NOMO-1 (cell line): ENCODE measurements at regions not wholly inside any gene's neighbourhood (a gene's known extent, or its start where the extent isn't known, plus 50 kb on each side); places are given as distances from the start of the nearest gene placed in this dataset.

ENCODE experiments used
- DNase-seq, 2 experiments: peaks; one replicate each; lab custom pipeline; 2025; ENCODE audit not compliant: unreplicated experiment in 2 of 2; lab: John Stamatoyannopoulos, UW

DNA sequence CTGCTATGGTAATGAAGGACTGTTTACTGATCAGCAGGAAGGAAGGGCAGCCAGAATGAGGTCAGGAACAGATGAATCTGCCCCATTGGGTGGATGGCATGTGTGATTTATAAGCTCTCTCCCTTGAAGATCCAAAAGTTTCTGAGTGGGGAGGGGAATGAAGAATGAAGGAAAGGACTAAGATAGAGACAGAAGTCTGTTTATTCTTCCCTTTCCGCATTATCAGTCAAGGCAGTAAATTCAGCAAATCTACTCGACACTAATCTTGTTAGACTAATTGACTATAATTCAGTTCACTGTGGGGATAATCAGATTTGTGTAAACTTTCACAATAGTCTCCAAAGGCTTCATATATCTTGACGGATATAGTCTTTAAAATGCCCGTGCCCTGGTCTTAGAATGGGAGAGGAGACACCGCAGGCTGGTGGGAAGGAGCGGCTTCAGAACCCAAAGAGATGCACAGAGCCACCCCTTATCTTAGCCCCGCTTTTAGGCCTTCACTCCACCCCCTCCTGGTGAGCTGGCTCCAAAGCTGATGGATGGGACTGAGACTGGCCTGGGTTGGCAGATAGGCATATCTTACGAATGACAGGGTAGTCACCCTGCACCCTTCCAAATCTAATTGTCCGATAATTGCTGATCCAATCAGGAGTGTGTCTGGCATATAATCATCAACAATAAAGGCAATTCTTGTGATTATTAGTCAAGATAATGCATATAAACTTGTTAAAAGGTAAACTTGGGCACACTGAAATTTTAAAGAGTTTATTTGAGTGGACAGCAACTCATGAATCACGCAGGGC, 76.0 kb upstream of the PPM1J start:
- DNase-seq = no peak

DNA sequence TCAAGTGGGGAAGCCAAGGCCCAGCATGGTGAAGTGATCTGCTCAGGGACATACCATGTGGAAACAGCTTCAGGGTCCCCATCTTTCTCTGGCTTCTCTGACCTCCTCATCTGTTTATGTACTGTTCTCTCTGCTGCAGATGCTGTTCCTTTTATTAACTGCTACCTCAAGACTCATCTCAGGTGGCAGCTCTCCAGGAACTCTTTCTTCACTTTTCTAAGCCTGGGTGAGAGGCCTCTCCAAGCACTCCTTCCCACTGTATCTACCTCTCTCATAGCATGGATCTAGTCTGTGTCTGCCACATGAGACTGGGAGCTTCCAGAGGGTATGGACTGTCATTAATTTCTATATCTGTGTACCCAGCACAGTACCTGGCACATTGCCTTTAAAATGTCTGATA, 73.4 kb upstream of the PPM1J start:
- no peak for DNase-seq

DNA sequence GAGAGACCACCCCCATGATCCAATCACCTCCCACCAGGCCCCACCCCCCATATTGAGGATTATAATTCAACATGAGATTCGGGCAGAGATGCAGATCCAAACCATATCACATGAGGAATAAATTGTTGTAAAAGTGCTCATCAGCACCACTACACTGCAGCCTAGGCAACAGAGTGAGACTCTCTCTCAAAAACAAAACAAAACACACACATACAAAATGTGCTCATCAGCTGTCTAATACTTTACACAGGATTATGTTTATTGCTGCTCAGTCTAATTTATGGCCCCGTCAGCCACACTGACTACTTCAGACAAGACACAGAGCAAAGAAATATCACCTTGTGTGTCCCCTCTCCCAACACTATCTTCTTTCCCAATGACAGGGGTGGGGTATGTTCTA, 72.9 kb upstream of the PPM1J start:
- no peak for DNase-seq

DNA sequence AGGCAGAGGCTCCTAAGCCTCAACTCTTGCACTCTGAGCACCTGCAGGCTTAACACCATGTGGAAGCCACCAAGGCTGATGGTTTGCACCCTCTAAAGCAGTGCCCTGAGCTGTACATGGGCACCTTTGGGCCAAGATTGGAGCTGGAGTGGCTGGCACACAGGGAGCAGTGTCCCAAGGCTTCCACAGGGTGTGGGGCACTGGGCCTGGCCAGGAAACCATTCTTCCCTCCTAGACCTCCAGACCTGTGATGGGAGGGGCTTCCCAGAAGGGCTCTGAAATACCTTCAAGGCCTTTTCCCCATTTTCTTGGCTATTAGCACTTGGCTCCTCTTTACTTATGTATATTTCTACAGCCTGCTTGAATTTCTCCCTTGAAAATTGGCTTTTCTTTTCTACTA, 67.9 kb upstream of the PPM1J start:
- DNase-seq = no peak

DNA sequence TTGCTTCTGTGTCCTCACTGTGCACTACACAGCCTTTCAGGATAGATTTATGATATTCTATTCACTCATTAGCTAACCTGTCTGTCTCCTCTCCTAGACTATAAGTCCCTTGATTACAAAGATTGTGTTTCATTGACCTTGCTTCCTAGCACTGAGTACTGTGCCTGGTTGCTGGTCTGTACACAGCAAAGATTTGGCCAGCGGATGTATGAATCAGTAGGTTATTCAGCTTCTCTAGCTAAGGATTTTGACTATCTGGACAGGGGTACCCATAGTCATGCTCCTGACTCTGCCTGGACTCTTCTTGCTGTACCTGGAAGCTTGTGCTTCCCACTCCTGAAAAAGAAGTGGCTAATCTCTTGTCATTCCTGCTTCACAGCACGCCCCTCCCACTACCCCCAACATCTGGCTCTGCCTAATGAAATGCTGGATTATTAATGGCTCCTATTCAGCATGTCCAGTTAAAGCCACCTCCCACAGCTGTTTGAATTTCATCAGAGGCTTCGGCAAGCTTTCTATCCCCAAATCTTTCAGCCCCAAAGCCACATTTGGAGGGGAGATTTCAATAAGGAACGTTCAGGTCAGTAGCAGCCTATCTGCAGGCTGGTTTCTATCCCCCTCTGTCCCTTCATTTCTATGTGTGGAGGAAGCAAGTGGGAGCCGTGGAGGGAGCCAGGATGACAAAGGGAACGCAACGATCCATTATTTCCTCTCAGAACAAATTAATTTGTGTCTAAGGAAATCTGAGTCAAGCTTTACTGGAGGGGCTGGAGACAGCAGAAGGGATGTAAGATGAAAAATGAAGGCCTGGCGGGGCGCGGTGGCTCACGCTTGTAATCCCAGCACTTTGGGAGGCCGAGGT, 64.8 kb upstream of the PPM1J start:
- DNase-seq = no peak

DNA sequence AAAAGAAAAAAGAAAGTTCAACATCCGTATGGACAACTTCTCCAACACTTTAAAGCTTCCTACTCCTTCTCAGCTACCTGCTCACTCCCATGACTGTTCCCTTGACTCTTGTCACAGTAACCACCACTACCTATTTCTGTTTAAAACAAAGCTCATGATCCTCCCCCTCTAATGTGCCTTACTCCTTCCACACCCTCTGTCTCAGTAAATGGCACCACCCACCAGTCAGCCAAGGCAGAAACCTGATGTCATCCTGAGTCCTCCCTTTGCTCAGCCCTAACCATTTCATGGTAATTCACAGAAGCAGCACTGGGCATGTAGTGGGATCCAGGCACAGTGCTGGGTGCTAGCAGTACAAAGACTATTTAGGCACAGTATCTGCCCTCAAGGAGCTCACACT, 63.0 kb upstream of the PPM1J start:
- no peak for DNase-seq

DNA sequence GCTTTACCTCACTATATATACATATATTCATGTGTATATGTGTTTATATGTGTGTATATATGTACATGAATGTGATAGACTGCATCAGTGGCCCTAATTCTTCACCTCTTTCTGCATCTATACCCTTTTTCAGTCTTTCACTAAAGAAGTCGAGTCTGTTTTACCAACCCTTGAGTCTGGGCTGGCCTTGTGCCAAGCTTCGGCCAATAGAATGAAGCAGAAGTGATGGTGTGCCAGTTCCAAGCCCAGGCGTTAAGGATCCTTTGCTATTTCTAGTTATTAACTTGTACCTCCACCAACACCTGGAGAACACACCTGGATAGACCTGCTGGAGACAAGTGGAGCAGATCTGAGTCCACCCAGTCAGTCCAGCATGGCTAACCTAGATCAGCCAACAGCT, 61.6 kb upstream of the PPM1J start:
- no peak for DNase-seq

DNA sequence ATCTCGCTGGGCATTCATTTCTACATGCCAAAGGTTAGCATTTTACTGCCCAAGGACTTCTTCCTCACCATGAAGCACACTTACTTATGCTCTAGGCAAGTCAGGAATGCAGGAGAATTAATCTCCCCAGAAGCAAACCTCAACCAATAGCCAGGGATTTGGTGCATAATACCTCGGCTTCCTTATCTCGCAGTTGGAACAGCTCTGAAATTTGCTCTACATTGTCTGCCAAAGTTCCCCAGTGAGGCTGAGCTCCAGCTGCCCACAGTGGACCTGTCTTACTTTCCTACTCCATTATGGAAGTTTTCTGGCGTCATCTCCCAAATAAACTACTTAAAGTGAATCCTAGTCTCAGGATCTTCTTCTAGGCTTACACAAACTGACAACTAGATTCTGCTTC, 57.6 kb upstream of the PPM1J start:
- no peak for DNase-seq

DNA sequence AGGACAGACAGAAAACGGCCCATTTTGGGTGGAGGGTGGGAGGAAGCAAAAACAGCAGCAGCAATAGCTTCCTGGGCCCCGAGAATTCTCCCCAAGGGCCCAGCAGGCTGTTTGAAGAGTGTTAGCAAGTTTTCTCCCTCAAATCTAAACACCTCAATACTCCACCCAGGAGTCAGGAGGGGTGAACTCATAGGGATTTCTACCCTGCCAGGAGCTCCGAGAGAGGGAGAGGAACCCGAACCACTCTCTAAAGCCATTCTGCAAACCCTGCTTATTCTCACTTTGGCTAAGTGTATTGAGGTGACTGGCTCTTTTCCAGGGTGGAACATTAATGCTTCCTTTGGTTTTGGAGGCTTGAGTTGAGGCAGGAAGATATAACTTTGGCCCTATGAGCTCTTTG, 55.6 kb upstream of the PPM1J start:
- DNase-seq = no peak

DNA sequence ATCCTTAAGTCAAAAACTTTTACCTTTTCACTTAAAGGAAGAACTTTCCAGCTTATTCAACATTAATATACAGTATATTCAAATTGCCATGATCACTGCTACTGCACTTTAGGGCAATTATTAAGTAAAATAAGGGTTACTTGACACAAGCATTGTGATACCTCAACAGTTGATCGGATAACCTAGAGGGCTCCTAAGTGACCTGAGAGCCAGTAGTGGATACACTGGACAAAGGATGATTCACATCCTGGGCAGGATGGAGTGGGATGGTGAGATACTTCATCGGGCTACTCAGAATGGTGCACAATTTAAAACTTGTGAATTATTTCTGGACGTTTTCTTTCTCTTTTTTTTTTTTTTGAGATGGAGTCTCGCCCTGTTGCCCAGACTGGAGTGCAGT, 54.5 kb upstream of the PPM1J start:
- DNase-seq = no peak

DNA sequence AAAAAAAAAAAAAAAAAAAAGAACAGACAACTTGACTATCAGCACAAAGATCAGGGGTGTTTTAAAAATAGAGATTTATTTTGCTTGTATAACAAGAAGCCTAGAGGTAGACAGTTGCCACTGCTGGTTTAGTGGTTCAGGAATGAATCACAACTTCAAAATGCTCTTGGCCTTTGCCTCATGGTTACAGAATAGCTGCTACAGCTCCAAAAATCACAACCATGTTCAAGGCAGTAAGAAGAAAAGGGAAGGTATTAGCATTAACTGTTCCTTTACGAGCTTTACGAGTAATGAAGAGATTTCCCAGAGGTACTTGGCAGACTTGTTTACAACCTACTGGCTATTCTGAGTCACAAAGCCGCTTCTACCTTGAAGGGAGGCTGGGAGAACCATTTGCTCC, 52.5 kb upstream of the PPM1J start:
- no peak for DNase-seq
